Right ventricle myocardium superior (tissue), 1 donor: ENCODE measurements at regions not wholly inside any gene's neighbourhood (a gene's known extent, or its start where the extent isn't known, plus 50 kb on each side); places are given as distances from the start of the nearest gene placed in this dataset.
"Not testable (repeated sequence)": the region's sequence is repeated elsewhere in the genome, so short reads cannot be mapped to it uniquely, and the experiment has no call there.

Experiments
- ATAC-seq: fragments of 200-7000 bp; cut with Tn5 transposase; one replicate; pipeline ENCODE4 v1.9.1; 2020; ENCODE audit warnings: mild to moderate bottlenecking; ENCODE audit not compliant: poor library complexity
- DNase-seq: peaks from one replicate; pipeline ENCODE4 v3.0.0-alpha.2; 2020
- intact Hi-C: fragments of 100-400 bp; cut with DNase I; formaldehyde crosslinking; loops from one replicate; pipeline ENCODE4 v1.11.2; 2022
- donor health status: DM: no; HTN: yes; CAD: no; lungs with severe emphysema.

DNA sequence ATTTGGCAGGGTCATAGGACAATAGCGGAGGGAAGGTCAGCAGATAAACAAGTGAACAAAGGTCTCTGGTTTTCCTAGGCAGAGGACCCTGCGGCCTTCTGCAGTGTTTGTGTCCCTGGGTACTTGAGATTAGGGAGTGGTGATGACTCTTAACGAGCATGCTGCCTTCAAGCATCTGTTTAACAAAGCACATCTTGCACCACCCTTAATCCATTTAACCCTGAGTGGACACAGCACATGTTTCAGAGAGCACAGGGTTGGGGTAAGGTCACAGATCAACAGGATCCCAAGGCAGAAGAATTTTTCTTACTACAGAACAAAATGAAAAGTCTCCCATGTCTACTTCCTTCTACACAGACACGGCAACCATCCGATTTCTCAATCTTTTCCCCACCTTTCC, 74.7 kb downstream of the LAT start:
- ATAC-seq, DNase-seq, intact Hi-C loops: not testable (repeated sequence)
